Astrocyte (in vitro differentiated cells and primary cell): ENCODE measurements at regions not wholly inside any gene's neighbourhood (a gene's known extent, or its start where the extent isn't known, plus 50 kb on each side); places are given as distances from the start of the nearest gene placed in this dataset.

ENCODE experiments used
- CTCF ChIP-seq: IDR thresholded peaks from 2 replicates; pipeline ENCODE4 v1.5.1; 2011; ENCODE audit warnings: low read depth, mild to moderate bottlenecking, inconsistent platforms, low read length, moderate library complexity; ENCODE audit not compliant: insufficient read depth
- EZH2 ChIP-seq: IDR thresholded peaks from 2 replicates; pipeline ENCODE4 v1.6.1; 2012; ENCODE audit warnings: mild to moderate bottlenecking, low read length, inconsistent platforms; ENCODE audit not compliant: insufficient read depth

- TF ChIP-seq CTCF (no peak), EZH2 (no peak)
Observed at GRCh38 chr3:153880493-153880892, 240.7 kb upstream of the ARHGEF26 start.
